HG02759 (cell line): ENCODE measurements at regions not wholly inside any gene's neighbourhood (a gene's known extent, or its start where the extent isn't known, plus 50 kb on each side); places are given as distances from the start of the nearest gene placed in this dataset.
"Not testable (repeated sequence)": the region's sequence is repeated elsewhere in the genome, so short reads cannot be mapped to it uniquely, and the experiment has no call there.

Source experiments
- ATAC-seq: cut with Tn5 transposase; IDR thresholded peaks from one replicate; pipeline ENCODE4 v1.9.1; 2021; ENCODE audit warnings: mild to moderate bottlenecking, moderate library complexity; ENCODE audit not compliant: unreplicated experiment

DNA sequence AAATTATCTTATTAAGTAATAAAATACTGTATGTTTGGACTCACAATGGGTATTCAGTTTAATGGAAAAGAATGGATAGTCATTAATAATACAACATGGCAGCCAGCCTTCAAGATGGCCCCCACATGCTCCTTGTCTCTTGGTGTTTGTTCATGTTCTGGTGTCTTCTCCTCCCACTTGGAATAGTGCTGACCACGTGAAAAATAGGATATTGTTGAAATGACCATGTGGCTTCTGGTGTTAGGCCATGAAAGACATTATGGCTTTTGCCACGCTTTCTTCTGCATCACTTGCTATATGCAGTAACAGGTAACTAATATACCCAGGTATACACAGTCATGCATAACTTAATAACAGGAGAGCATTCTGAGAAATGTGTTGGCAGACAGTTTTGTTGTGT lies 341.0 kb downstream of the KCNJ2 start:
- ATAC-seq, result no peak

DNA sequence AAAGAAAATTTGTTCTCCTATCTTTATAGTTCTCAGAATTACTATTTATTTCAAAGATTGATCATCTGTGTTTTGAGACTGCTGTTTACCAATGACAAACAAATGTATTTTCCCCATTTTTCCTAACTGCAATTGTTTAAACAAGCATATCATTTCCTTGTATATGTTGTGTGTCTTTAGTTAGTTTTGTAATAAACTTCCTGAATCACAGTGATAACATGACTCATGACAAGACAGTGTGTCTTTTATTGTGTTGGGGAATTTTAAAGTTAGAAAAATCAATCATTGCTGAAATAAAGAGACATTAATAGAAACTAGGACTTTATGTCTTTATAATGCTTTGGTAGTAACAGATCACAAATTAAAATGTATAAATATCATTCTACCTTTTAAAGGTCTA lies 348.5 kb downstream of the KCNJ2 start:
- no peak for ATAC-seq

DNA sequence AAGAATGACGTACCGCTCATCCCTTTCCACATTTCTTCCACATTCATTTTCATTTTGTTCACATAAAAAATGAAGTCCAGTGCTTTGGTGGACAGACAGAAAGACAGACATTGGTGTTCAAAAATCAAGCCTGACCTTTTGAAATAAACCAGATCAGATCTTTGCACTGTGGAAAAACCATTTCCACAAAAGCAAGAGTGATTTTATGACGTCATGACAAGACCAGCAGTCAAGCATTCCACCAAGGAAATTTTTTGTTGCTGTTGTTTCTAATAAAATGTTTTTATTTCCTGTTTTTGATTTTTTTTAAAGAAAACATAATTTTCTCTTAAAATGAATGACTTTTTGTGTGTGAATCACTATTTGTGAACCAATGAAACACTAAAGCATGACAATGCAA lies 350.0 kb downstream of the KCNJ2 start:
- ATAC-seq, result no peak

DNA sequence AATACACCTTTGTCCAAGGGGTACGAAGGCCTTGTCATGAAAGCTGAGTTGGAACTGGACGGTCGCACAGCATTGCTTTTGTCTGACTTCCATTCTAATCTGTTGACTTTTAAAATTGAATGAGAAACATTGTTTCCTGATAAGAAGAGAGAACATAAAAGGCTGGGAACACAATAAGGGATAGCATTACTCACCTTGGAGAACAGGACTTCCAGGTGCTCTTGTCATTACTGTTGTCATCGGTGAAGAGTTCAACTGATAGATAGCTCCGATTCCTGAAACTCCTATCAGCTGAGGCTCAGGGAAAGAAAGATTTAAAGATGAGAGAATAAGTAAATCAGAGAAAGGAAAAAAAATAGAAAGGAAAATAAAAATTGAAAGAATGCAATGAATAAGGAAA lies 351.1 kb downstream of the KCNJ2 start:
- no peak for ATAC-seq

DNA sequence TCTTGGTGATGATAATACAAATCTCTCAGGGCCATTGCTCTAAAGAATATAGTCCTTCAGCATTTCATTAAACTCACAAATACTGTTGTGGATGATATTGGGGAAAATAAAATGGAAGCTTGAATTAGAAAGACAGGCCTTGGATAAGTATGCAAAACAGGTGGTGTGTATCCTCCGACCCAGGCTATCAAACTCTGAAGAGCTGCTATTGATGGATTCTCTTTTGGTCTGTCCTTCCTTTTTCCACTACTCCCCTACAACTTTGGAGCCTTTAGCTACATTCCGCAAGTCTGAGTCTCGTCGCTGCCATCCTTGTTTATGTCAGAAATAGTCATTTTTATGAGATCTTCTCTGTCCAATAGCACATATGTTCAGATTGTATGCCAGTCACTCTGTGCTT lies 351.6 kb downstream of the KCNJ2 start:
- ATAC-seq, result no peak

DNA sequence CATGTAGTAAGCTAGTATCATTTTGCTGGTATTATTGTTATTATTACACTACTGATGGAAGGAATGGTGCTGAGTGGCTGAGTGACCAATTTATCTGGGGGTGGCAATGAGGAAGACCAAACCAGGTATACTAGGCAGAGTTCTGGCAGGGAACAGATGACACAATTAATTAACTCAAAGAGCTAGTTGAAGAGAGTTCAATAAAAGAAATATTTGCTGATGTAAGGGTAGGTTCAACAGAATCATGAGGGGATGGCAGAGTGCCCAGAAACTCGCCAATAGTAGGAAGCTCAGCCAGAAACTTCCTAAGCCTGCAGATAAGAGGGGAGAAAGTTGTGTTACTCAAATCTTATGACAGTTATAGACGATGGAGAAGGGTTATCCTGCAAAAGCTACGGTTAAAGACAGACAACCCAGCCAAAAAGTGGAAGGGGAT lies 352.5 kb downstream of the KCNJ2 start:
- no peak for ATAC-seq

DNA sequence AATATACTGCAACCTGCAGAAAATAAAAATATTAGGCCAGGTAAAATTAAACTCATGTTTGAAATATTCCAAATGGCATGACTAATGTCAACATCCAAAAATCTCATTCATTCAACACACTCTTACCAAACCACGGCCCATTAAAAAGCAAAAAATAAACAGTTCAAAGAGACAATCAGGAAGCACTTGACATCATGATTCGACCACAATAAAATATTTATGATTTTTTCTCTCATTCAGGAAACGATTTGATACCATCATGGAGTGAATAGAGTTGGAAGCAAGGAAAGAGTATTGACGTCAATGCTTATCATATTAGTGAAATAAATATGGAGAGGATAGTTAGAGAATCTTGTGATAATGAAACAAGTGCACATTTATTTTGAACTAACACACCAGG lies 354.1 kb downstream of the KCNJ2 start:
- no peak for ATAC-seq

DNA sequence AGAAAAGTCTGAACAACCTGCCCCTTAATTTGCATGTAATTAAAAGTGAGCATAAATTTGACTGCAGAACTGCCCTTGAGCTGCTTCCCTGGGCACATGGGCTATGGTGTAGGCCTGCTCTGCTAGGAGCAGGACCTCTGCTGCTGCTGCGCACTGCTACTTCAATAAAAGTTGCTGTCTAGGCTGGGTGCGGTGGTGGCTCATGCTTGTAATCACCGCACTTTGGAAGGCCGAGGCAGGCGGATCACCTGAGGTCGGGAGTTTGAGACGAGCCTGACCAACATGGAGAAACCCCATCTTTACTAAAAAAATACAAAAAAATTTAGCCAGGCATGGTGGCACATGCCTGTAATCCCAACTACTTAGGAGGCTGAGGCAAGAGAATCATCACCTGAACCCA lies 355.7 kb downstream of the KCNJ2 start:
- ATAC-seq, result not testable (repeated sequence)

DNA sequence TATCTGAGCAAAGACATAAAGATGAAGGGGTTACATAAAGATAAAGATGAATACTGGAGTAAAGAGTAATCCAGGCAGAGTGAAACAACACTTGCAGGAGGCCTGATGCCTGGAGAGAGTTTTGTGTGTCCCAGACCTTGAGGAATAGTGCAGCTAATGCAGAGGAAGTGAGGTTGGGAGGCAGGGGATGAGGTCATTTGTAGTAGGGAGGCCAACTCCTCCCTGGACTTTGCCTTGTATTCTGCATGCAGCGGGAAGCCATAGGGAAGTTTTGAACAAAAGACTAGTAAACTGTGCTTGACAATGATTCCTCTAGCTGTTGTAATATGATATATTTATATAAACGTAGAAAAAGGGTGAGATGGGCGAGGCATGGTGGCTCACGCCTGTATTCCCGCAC lies 356.6 kb downstream of the KCNJ2 start:
- ATAC-seq, result no peak

DNA sequence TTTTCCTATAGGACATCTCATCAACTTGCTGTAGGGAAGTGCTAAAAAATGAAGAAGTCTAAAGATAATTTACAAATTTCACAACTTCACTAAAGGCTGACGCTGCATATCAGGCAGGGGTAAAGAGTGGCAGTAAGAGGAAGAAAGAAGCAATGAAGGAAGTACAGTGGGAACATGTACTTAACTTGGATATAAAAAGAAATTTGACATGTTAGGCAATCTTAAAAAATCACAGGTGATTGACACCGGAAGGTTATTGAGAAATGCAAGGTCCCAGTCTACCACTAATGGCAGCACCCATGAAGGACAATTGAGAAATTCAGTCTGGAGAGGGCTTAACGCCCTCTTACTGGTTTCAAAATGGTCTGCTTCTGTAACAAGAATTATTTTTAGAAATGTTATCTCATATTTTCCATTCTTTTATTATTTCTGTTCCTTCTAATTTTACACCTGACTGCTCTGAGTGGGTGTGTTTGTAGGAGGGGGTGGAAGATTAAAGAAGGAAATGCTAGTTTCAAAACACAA lies 358.1 kb downstream of the KCNJ2 start:
- no peak for ATAC-seq

DNA sequence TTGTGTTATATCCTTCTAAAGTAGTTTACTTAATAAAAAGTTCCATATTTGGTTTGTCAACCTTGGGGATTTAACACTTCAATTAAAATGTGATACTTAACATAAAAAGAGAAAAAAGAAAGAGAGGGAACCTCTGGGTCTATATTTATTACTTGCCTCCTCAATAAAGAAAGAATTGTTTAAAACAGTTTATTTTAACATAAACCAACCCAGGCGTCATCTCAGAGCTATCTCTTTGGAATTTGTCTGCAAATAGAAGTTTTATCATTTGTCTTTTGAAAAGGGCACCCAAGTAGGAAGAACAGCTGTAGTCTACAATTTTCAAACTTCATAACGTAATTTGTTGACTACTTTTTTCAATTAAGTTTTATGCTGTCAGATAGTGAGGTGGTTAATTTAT lies 364.1 kb downstream of the KCNJ2 start:
- ATAC-seq, result no peak

DNA sequence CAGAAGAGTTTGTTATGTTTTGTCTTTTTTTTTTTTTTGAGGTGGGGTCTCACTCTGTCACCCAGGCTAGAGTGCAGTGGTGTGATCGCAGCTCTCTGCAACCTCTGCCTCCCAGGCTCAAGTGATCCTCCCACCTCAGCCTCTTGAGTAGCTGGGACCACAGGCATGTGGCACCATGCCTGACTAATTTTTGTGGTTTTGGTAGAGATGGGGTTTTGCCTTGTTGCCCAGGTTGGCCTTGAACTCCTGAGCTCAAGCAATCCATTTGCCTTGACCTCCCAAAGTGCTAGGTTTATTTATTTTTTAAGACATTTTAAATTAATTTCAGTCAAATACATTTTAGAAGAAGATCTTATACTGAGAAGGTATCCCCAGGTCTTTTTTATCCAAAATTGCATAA lies 366.7 kb downstream of the KCNJ2 start:
- no peak for ATAC-seq

DNA sequence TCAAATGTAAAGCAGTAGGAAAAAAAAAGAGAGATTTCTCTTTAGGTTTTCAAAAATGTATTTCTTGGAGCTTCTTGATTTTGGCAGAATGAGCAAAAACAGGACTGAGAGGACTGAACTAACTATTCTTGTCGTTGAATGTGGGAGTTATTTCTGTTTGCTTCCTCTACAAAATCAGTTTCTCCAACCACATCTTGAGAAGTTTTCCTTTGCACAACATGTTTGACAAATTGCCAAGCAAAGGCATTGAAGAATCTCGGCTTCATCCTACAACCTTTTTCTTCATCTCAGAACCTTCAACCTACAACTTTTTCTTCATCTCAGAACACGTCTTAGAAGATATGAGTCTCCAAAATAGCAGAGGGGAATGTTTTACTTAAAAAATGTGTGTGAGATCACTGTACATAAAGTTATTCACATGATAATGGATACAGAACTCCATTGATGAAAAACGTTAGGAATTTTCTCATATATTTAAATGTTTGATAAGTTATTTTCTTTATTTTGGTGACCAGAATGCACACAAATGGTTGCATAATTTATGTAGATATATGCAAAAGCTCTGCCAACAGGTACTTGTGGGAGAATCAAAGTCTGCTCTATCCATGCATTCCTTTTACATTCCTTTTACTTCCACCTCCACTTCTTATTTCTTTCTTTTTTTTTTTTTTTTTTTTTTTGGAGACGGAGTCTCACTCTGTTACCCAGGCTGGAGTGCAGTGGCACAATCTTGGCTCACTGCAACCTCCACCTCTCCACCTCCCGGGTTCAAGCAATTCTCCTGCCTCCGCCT lies 370.0 kb downstream of the KCNJ2 start:
- no peak for ATAC-seq

DNA sequence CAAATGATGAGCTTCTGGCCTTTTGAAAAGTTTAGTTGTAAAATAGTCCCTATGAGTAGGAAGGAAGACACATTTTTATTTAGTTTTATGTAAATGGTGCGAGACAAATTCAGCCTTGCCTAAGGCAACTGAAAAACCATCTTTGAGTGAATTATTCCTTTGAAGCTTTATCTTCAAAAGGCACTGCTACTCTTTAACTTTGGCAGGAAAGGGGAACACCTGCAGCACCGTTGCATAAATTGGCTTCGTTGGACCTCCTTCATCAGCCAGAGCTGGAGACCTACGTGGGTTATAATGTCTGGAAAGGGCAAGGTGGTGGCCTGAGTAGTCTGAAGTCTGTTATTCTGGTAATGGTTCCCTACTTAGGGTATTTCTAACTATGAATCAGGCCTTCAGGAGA lies 373.5 kb downstream of the KCNJ2 start:
- no peak for ATAC-seq

DNA sequence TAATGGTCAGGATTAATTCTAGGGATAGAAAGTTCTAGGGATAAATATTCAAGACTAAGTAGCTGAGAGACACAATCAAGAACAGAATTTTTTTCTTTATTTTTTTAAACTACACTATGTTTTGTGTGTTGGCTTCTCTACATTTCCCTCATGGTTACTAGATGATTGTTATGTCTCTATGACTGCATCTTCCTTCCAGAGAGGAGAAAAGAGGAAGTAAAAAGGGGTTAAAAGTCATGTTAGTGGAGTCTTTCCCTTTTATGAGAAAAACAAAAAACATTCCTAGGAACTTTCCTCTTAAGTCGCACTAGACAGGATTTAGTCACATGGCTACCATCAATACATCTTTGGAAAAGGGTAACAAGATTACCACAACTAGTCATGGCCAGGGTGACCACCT lies 375.0 kb downstream of the KCNJ2 start:
- no peak for ATAC-seq

DNA sequence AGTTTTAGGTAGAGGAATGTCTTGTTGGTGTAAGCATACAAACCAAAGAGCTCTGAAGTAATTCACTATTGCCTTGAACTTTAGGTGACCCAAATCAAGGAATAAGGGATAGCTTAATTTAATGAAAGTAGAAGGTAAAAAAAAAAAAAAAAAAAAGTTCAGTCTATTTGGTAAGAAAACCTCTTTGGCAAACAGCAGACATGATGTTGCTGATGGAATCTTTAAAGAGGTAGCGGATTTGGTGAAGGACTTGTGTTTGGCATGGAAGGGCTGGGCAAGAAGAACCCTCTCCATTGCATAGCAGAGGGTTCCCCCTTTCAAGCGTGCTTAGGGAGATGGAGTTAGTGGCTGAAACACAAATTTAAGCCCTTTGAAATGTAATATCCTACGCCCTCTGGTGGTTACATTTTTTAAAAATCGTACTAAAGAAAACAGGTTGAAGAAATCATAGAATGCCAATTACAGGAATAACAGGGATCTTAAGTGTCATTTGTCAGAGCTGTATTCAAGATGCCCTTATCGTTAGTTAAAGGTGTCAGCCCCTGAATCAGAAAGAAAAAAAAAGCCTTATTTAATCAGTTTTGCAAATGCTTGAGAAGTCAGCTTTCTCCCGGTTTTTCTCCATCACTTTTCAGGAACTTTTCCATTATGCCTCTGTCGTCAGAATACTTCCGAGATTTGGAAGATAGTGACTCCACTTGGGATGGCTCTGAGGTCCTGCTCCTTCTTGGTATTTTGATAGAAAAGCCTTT lies 383.1 kb downstream of the KCNJ2 start:
- ATAC-seq, result no peak

DNA sequence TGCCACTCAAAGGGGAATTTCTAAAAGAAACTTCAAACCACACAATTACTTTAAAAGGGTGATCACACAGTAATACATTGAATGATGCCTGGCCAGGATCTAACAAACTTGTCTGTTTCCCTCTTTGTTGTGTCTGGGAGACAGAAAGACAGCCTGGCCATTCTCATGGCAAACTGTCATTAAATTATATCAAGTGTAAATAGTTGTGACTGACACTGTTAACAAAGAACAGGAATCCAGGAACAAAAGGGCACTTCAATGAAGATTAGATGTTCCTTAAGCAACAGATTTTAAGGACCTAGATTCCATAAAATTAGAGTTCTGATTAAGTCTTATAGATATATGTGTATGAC lies 383.6 kb downstream of the KCNJ2 start:
- ATAC-seq, result no peak

DNA sequence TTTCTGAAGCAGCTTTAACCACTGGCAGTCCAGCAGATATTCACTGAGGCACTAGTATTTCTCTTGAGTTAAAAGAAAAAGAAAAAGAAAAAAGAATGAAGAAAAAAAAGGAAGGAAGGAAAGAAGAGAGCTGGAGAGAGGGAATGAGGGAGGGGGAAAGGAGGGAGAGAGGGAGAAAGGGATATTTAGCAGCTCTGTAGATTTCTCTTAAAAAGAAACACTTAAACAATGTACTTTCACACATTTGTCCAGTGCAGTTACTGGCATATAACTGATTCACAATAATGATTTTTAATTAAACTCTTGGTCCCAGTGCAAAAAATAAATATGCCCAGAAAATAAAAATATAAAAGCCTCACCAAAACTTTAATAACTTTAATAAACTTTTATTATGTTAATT lies 386.4 kb downstream of the KCNJ2 start:
- ATAC-seq, result no peak

DNA sequence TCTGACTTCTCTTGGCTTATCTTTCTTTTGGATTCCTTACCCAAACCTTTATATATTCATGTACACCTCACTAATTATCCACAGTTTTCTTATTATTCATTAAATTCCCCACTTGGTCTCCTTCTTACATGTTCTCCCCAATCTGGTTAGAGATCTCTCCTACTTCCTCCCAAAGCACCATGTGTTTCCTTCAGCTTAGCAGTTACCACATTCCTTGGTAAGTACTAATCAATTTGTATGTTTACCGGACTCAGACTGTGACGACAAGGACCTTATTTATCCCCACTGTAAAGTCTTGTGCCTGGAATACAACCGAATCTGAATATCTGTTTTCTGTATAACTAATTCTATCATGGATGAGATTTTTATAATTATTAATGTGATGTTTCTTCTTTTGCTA lies 389.5 kb downstream of the KCNJ2 start:
- ATAC-seq, result no peak

DNA sequence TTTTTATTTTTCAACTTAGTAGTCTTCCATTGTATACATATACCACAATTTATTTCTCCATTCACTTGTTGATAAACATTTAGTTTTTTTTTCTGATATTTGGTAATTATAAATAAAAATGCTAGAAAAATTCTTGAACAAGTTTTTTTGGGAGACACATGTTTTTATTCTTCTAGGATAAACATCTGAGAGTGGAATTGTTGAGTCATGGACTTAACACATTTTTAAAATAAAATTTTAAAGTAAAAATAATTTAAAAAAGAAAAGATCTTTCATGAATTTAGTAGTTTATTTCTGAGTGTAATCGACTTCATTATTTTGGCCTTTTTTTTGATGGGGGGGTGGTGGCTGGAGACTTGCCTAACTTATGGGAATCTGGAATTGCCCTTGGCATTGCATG lies 391.1 kb downstream of the KCNJ2 start:
- no peak for ATAC-seq

DNA sequence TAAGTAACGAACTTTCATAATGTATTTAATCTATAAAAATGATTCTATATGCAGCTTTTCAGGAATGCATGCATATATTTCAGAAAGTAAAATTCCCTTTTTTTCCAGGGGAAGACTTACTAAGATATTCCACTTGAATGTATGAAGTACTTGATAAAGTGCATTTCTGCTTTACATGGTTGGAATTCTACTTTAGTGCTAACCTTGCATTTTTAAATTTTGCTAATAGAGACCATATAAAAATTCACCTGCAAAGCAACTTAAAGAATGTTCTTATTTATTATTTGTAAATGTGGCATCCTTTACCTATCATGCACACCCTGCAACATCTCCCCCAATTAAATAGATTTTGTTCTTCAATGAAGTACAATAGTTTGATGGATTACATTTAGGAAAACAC lies 392.8 kb downstream of the KCNJ2 start:
- ATAC-seq, result no peak

DNA sequence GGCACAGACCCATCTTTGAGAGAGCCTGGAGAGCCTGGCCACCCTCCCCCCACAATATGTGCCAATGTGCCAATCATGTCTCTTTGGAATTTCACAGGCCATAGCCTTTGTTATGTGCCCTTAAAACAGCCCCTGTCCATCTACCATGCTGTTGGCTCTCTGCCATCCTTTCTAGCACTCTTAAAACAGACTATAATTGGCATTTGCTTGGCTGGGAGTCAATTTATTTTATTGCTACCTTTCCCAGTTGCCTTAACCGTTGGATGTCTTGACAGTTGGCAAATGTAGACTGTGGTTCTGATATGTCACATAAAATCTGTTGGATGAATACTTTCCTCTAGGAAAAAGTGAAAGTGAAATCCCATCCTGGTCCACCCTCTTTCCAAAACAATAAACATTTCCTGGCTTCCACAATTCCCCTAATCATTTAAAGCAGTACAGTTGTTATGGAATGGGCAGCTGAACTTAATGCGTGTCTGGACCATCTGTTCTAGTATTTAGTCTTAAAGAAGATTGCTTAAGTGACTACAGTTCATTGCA lies 394.0 kb downstream of the KCNJ2 start:
- ATAC-seq, result no peak
